HAP-1 (cell line): ENCODE measurements at regions not wholly inside any gene's neighbourhood (a gene's known extent, or its start where the extent isn't known, plus 50 kb on each side); places are given as distances from the start of the nearest gene placed in this dataset.

Experiments used
- DNase-seq, 2 experiments: peaks; one replicate each; pipeline ENCODE4 v3.0.0-alpha.2; 2016 to 2020; ENCODE audit warnings: low spot score in 2 of 2
- H3K27me3 ChIP-seq: fragments of 250-450 bp; sonication (Bioruptor Pico); 2 replicates; pipeline ENCODE4 v1.5.1; 2020; ENCODE audit warnings: low read depth, mild to moderate bottlenecking, moderate library complexity
- H3K36me3 ChIP-seq: fragments of 250-450 bp; sonication (Bioruptor Pico); replicated peaks from 2 replicates; pipeline ENCODE4 v1.5.1; 2020; ENCODE audit warnings: mild to moderate bottlenecking
- H3K4me1 ChIP-seq: fragments of 250-450 bp; sonication (Bioruptor Pico); 2 replicates; pipeline ENCODE4 v1.5.1; 2020; ENCODE audit warnings: mild to moderate bottlenecking
- H3K4me3 ChIP-seq: fragments of 250-450 bp; sonication (Bioruptor Pico); 2 replicates; pipeline ENCODE4 v1.5.1; 2020; ENCODE audit warnings: mild to moderate bottlenecking, moderate library complexity
- H3K9me3 ChIP-seq: fragments of 250-450 bp; sonication (Bioruptor Pico); 2 replicates; pipeline ENCODE4 v1.5.1; 2020; ENCODE audit warnings: mild to moderate bottlenecking, moderate library complexity
- in situ Hi-C: fragments of 300-500 bp; cut with MboI; formaldehyde crosslinking; loops from 3 replicates; pipeline ENCODE4 v1.14.3; 2020; ENCODE audit warnings: low sequenced_read_pairs, inconsistent platforms, mixed read lengths

GRCh38 chr5:153094333-153094732 is 396.1 kb upstream of the GRIA1 start:
- H3K4me3 ChIP-seq, result no peak overlapping the region
- peaks cover 11% of the 10 kb centered on the region for H3K4me1 ChIP-seq
- H3K9me3 ChIP-seq, result no peaks in the 10 kb centered on the region
- H3K36me3 ChIP-seq, result no peaks in the 10 kb centered on the region
- in situ Hi-C loops, result no loop called here
- no peak for DNase-seq
- H3K27me3 ChIP-seq, result no peaks in the 10 kb centered on the region

- Histone ChIP-seq H3K36me3 (no peaks in the 10 kb centered on the region), H3K4me1 (peaks cover 11% of the 10 kb centered on the region), H3K27me3 (no peaks in the 10 kb centered on the region), H3K4me3 (no peak overlapping the region), H3K9me3 (no peaks in the 10 kb centered on the region)
- DNase-seq, result peak; percentile 25 to 64
- in situ Hi-C loops, result no loop called here
Measured at GRCh38 chr5:153096381-153096780, 394.1 kb upstream of the GRIA1 start.

- no peak for DNase-seq
- in situ Hi-C loops, result no loop called here
- H3K4me3 ChIP-seq, result no peak overlapping the region
Measured at GRCh38 chr5:153099328-153099727, 391.1 kb upstream of the GRIA1 start.

GRCh38 chr5:153101235-153102180 is 389.0 kb upstream of the GRIA1 start:
- Histone ChIP-seq H3K9me3 (no peaks in the 10 kb centered on the region), H3K4me1 (peaks cover 11% of the 10 kb centered on the region), H3K4me3 (no peak overlapping the region), H3K27me3 (no peaks in the 10 kb centered on the region), H3K36me3 (no peaks in the 10 kb centered on the region)
- DNase-seq, result no peak
- in situ Hi-C loops, result no loop called here

More at GRCh38 chr5:153099328-153099727, 391.1 kb upstream of the GRIA1 start:
- peaks cover 11% of the 10 kb centered on the region for H3K4me1 ChIP-seq
- H3K27me3 ChIP-seq, result no peaks in the 10 kb centered on the region
- H3K36me3 ChIP-seq, result no peaks in the 10 kb centered on the region
- H3K9me3 ChIP-seq, result no peaks in the 10 kb centered on the region

GRCh38 chr5:153116916-153117315 is 373.6 kb upstream of the GRIA1 start:
- H3K4me3 ChIP-seq, result no peak overlapping the region
- in situ Hi-C loops, result no loop called here
- H3K4me1 ChIP-seq, result no peaks in the 10 kb centered on the region
- H3K27me3 ChIP-seq, result peaks cover 7% of the 10 kb centered on the region; the same call in 1 of the 2 replicates
- H3K9me3 ChIP-seq, result no peaks in the 10 kb centered on the region
- DNase-seq, result no peak
- no peaks in the 10 kb centered on the region for H3K36me3 ChIP-seq

- Histone ChIP-seq H3K27me3 (peaks cover under 1% of the 10 kb centered on the region; the same call in 1 of the 2 replicates), H3K9me3 (no peaks in the 10 kb centered on the region), H3K4me3 (no peak overlapping the region), H3K36me3 (no peaks in the 10 kb centered on the region), H3K4me1 (no peaks in the 10 kb centered on the region)
- in situ Hi-C loops, result no loop called here
- no peak for DNase-seq
Measured at GRCh38 chr5:153118018-153118417, 372.5 kb upstream of the GRIA1 start.

GRCh38 chr5:153122403-153122802 is 368.1 kb upstream of the GRIA1 start:
- no peaks in the 10 kb centered on the region for H3K4me1 ChIP-seq
- H3K27me3 ChIP-seq, result no peaks in the 10 kb centered on the region
- in situ Hi-C loops, result no loop called here
- H3K4me3 ChIP-seq, result no peak overlapping the region
- H3K9me3 ChIP-seq, result no peaks in the 10 kb centered on the region
- no peak for DNase-seq
- H3K36me3 ChIP-seq, result no peaks in the 10 kb centered on the region

- no peak overlapping the region for H3K4me3 ChIP-seq
- no peaks in the 10 kb centered on the region for H3K36me3 ChIP-seq
- no peaks in the 10 kb centered on the region for H3K4me1 ChIP-seq
- no peak for DNase-seq
- in situ Hi-C loops, result loop anchor here (25.0 kb wide), 1 partner anchor 568 kb away; no protein-coding TSS in a partner anchor
- no peaks in the 10 kb centered on the region for H3K9me3 ChIP-seq
- H3K27me3 ChIP-seq, result no peaks in the 10 kb centered on the region
Measured at GRCh38 chr5:153130296-153130695, 360.2 kb upstream of the GRIA1 start.

- no peak for DNase-seq
- H3K4me3 ChIP-seq, result no peak overlapping the region
- no peaks in the 10 kb centered on the region for H3K27me3 ChIP-seq
- no peaks in the 10 kb centered on the region for H3K36me3 ChIP-seq
- no peaks in the 10 kb centered on the region for H3K4me1 ChIP-seq
- no peaks in the 10 kb centered on the region for H3K9me3 ChIP-seq
- in situ Hi-C loops, result loop anchor here (25.0 kb wide), 1 partner anchor 573 kb away; no protein-coding TSS in a partner anchor
Measured at GRCh38 chr5:153135411-153135810, 355.1 kb upstream of the GRIA1 start.

- Histone ChIP-seq H3K4me3 (no peak overlapping the region), H3K27me3 (no peaks in the 10 kb centered on the region), H3K4me1 (no peaks in the 10 kb centered on the region), H3K36me3 (no peaks in the 10 kb centered on the region), H3K9me3 (no peaks in the 10 kb centered on the region)
- DNase-seq, result no peak
- in situ Hi-C loops, result loop anchor here (25.0 kb wide), 1 partner anchor 575 kb away; no protein-coding TSS in a partner anchor
Measured at GRCh38 chr5:153136910-153137614, 353.4 kb upstream of the GRIA1 start.

GRCh38 chr5:153147891-153148623 is 342.4 kb upstream of the GRIA1 start:
- Histone ChIP-seq H3K36me3 (no peaks in the 10 kb centered on the region), H3K9me3 (no peaks in the 10 kb centered on the region), H3K4me3 (no peak overlapping the region), H3K27me3 (peaks cover 4% of the 10 kb centered on the region; the same call in 1 of the 2 replicates), H3K4me1 (no peaks in the 10 kb centered on the region)
- in situ Hi-C loops, result loop anchor here (25.0 kb wide), 1 partner anchor 586 kb away; no protein-coding TSS in a partner anchor
- peak; percentile 35 to 51 for DNase-seq

GRCh38 chr5:153148624-153148976 is 341.9 kb upstream of the GRIA1 start:
- no peak for DNase-seq
- no peak overlapping the region for H3K4me3 ChIP-seq
- H3K27me3 ChIP-seq, result peaks cover 4% of the 10 kb centered on the region; the same call in 1 of the 2 replicates
- no peaks in the 10 kb centered on the region for H3K36me3 ChIP-seq
- no peaks in the 10 kb centered on the region for H3K9me3 ChIP-seq
- H3K4me1 ChIP-seq, result no peaks in the 10 kb centered on the region
- in situ Hi-C loops, result loop anchor here (25.0 kb wide), 1 partner anchor 586 kb away; no protein-coding TSS in a partner anchor

- Histone ChIP-seq H3K4me3 (no peak overlapping the region), H3K36me3 (no peaks in the 10 kb centered on the region)
- in situ Hi-C loops, result no loop called here
Measured at GRCh38 chr5:153151558-153151957, 338.9 kb upstream of the GRIA1 start.

More at GRCh38 chr5:153151558-153151957, 338.9 kb upstream of the GRIA1 start:
- Histone ChIP-seq H3K27me3 (peaks cover 4% of the 10 kb centered on the region; the same call in 1 of the 2 replicates), H3K4me1 (no peaks in the 10 kb centered on the region), H3K9me3 (no peaks in the 10 kb centered on the region)
- no peak for DNase-seq
